ENCODE measurements at regions not wholly inside any gene's neighbourhood (a gene's known extent, or its start where the extent isn't known, plus 50 kb on each side); places are given as distances from the start of the nearest gene placed in this dataset.

DNA sequence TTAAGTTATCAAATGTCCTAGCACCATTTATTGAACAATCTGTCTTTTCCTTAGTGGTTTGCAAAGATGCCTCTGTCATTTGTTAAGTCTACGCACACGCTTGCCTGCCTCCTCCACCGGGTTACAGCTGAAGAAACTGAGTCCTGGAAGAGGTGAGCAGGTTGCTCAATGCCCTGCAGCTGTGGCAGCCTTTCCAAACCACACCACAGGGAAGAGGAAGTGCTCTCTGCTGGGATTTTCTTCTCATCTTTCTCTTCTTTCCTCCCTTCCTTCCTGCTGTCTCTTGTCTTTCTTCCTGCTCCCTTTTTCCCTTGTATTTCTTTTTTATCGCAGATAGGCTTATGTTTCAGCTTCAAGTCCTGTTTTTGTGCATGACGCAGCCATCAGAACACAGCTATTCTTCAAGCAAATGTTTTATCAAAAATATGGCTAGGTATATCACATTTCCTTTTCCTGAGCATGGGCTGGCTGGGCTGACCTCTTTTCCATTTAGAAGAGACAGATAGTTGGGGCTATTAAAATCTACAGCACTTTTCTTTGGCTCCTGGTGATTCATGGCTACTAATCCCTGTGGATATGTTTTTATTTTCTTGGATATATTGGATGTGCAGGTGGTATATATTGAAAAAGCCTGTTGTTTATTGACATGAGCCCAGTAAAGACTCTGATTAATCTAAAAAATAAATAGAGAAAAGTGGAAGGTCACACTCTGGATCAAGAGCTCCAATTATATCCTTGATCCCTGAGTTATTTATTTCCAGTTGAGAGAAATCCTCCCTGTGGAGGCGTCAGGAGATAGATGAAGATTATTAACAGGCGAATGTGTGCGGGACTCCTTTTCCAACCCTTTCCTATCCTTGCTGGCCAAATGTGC is 214.6 kb downstream of the TSN start:
- DNase-seq: no peak

DNA sequence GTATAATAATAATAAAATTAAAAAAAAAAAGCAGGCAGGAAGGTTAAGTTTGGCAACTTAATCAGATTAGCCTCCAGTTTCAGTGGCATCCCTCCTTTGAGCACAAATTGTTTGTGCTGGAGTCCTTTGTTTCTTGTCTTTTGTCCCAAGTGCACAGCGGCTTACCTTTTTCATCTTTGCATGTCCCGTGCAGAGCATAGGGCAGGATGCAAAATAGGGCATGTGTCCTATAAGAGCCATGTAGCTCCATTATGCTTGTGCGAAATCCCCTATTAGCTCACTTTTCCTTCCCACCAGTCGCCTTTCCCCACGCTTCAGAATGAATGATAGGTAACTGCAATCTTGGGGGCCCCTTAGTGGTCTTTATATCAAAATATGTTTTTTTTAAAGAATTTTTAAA is 216.8 kb downstream of the TSN start:
- no peak for DNase-seq

DNA sequence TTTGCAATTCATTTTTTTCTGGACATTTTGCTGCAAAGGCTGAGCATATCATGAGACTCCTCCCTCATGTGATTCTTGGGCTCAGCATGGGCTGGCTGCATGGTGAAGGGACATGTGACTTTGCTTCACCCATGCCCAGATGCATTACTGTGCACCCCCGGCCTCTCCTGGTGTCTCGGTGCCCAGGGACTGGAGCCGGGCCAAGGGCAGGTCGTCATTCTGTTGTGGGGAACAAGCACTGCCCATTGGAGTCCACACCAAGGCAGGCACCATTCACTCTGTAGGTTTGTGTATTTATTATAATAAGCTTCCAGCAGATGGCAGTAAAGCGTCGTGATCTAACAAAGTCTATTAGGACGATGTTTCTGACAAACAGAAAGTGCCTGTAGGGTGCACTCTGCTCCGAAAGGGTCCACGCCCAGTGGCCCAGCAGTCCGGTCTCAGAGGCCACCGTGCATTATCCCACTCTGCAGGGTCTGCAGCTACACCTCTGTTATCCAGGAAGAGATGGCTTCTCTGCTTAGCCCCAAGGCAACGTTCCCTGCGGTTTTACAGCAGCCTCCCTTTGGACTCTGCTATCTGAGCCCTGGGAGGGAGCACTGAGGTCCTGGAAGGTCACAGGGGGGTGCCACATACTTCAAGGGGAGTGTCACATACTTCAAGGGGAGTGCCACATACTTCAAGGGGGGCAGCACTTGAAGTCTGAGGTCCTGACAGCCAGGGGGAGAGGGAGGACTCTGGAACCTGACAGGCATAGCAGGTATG is 219.6 kb downstream of the TSN start:
- no peak for DNase-seq

DNA sequence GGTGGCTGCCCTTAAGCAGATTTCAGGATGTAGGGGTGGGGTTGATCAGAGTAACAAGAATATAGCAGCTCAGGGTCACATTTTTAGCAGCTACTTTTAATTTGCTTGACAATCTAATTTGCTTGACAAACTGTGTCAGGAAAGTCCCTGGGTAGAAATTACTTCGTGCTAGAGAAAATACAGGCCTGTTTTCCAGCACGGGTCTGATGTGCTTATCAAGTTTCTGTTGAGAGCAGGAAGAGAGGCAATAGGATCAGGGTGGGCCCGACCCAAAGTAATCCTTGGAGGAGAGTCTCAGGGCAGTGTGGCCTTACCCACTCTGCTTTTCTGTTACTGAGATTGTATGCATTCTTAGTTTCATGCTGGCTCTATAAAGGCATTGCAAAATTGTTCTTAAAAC is 221.5 kb downstream of the TSN start:
- DNase-seq: no peak

DNA sequence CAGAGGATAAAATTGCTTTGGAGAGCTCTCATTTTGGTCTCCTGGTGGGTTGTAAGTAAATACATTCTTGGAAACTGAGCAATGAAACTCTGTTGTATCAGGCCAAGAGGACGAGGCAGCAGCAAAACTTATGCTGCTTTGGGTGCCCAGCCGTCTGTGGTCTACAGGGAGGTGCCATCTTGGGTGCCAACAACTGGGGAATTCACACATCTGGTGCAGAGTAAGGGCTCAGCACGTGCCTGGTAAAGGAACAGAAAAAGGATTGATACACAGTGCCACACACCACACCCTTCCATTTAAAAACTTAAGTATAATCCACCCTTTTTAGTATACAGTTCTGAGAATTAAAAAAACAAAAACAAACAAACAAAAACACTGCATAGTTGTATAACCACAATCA is 221.9 kb downstream of the TSN start:
- no peak for DNase-seq

DNA sequence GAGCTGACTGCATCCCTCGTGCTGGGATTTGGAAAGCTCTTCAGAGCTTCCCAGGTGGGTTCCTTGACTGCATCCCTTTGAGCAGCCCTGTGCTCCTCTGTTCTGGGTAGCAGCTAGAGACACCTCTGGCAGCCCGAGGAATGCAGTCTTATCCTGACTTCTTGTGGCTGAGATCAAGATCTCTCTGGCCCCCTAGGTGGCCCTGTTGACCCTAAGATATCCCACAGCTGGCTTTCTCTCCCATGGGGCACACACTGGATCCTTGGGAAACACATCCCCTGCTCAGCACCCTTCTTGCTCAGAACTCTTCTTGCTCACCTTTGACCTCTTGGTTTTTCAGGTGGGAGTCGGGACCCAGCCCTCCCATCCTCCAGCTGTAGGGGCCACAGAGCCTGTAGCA is 237.2 kb downstream of the TSN start:
- no peak for DNase-seq

DNA sequence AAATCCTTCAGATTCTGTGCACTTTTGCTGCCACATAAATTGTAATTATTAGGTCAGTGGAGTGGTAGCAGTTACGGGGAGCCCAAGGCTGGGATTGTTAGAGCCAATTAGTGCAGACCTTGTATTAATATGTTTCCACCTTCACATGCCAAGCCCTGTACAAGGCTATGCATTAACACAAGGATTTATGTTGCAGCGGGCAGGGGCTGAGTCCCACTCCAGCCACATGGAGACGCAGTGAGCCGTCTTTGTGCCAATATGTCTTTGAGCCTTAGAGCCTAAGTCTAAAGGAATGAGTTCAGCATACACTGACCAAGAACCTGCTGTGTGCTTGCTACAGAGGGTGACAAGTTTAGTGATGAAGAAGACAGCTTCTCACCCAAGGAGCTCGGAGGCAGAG is 238.2 kb downstream of the TSN start:
- no peak for DNase-seq

DNA sequence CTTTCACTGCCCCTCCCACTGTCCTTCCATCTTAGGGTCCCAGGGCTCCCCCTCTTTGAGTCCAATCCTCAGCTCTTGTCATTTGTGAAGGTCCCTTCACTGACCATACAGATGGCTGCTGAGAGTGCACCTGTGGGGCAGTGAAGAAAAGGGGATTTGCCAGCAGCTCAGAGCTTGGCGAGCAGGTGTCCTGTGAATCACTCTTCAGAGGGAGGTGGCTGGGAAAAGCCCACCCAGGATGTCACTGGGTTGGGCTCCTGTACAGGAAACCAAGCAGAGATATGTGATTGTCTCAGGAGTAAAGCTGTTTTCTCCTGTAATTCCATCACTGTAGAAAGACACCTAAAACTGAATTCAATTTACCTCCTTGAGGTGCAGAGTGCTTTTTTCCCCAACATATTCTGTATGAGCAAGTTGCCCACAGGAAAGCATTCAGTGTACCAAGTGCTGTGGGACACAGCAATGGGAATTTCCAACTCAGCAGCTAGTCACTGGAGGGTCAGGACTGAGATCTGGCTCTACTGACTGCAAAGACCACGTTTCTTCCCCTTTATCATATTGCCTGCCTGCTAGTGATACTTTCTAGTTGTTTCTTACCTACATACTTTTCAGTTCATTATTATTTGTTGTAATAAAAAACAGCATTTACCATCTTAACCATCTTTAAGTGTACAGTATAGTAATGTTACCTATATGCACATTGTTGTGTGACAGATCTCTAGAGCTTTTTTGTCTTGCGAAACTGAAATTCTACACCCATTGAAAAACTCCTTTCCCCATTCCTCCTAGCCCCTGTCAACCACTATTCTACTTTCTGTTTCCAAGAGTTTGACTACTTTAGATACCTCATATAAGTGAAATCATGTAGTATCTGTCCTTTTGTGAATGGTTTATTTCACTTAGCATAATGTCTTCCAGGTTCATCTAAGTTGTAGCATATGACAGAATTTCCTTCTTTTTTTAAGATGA is 239.1 kb downstream of the TSN start:
- no peak for DNase-seq

DNA sequence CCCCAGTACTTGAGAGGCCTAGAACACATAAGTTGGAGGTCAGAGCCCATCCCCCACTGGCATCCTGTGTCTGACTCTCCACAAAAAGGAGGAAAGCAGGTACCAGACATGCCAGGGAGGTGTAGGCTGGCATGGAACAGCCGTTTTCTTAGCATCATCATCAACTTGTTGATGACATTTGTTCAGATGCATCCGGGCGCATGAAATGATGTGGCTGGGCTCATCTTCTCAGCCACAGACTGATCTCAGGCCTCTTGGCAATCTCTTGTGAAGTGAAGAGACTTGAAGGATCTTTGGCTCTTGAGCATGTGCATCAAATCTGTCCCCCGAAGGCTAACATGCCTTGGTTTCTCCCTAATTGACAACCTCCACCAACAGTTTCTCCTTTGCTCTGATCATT is 243.3 kb downstream of the TSN start:
- DNase-seq: no peak

DNA sequence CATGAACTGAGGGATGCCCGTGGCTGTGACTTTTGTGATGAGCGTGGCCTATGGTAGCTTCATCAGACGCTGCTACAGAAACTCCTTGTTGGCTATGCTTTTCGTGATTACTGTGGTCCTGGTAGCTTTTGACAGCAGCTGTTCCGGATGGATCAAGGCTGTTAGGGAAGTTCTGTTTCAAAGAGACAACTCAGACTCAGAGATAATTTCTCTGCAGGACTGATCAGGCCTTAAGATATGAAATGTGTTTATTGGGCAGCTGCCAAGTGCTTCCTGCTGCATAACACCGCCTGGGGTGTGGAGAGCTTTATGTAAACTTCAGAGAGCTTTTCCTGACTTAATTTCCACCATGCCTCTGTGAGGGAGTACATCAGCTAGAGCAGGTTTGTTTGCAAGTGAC is 243.8 kb downstream of the TSN start:
- peak; percentile 1 for DNase-seq

DNA sequence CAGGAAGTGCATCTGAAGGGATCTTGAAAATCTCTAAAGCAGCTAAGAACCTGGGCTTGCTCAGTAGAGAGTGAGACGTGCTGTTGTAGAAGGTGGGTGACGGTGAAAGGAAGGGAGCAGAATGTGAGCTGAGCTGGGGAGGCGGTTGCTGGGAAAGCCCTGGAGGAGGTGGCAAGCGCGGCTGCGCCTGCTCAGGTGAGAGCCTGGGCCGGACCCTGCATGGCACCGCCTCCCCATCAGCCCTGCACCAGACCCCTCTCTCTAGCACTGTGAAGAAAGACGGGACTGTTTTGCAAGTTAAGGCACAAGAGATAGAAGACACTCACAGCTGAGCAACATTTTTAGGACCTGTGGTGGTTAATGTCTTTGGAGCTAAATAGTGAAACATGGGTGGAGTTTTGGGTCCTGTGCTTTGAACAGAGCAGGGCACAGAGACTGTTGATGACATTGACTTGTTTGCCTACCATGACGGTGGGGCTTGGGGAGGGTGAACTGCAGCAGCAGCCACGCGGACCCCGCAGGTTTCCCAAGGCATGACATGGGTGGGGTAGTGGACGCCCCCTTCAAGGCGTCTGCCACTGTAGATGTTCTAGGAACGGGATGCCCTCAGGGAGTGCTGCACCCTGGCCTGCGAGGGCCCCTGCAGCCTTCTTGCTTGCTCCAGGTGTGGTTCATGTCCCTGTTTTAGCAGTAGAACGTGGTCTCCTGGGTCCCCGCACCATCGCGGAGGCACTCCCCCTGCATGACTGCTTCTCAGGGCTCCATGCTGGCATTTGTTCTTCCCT is 245.3 kb downstream of the TSN start:
- no peak for DNase-seq

DNA sequence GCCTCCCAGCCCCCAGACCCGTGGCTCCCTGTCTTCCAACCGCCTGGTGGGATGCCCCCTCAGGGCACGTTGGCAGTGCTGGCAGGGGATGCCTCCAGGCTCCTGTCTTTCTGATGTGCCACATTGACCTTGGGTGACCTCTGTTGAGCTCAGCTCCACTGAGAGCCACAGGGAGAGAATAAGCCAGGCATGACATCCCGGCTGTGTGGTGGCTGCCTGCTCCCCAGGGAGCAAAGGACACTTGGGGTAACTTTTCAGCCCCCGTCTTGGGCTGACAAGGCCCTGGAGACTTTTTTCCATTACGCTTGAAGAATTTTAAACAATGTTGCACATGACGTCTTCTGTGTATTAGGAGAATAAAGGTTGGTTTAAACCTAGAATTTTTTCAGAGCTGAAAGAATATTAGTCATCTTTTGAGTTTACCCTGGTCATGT is 246.0 kb downstream of the TSN start:
- no peak for DNase-seq

DNA sequence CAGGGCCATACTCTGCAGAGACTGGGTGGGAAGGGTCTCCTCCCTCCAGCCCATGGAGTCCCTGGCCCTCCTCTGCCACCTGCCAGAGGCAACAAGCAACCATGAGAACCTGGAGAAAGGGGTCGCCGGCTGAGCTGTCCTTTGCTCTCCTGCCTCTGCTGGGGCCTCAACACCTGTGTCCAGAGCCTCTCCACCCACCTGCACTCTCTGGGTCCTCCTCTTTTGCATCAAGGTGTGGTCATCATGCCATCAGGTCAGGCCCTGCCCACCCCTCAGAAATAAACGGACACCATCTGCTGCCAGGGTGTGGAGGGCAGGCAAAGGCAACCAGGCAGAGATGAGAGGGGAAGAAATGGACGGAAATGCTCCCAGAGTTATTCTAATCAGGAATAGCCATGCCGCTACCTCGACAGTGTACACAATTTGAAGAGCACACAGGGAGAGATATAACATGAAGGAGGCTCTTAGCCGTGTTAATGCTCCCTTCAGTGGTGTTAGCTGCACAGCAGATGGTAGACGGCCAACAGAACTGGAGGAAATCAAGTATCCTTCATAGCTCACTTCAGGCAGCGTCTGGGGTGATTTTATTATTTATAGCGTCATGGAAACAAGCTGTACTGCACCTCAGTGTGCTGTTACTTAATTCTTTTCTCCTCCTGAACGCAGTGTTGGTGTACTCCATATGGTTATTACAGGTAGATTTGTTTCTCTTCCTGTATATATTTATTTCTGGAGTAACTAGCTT is 247.9 kb downstream of the TSN start:
- DNase-seq: peak; percentile 54

DNA sequence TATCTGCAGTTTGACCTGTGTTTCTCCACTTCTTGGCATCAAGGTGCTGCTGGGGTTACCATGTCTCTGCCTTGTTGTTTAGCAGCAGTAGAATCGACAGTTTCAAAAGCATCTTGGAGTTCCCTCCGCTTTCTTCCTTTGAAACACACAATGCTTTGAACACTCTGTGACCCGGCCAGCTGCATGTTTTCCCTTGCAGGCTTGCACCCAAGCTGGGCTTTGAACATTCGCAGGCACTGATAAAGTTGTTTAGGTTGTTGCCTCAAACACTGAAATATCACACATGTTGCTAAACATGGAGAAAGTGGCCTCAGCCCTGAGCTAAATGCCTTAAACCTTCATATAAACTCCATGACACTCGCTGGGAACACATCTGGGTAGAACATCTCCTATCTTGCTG is 251.7 kb downstream of the TSN start:
- no peak for DNase-seq

DNA sequence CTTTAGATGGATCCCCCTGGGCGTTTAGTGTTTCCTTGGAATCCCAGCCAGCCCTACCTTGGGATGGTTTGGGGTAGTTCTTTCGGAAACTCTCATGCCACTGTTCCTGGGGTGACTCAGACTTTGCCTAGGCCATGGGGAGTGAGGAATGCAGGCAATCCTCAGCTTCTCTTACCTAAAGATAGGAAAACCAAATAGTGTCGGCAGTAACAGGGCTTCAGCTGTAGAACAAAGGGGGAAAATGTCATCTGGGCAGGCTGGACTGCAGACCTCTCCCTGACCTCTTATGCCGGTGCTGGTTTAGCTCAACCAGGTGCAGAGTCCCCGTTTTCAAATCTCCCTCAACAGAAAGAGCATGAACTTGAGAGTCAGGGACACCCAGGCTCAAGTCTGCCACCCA is 252.1 kb downstream of the TSN start:
- no peak for DNase-seq

DNA sequence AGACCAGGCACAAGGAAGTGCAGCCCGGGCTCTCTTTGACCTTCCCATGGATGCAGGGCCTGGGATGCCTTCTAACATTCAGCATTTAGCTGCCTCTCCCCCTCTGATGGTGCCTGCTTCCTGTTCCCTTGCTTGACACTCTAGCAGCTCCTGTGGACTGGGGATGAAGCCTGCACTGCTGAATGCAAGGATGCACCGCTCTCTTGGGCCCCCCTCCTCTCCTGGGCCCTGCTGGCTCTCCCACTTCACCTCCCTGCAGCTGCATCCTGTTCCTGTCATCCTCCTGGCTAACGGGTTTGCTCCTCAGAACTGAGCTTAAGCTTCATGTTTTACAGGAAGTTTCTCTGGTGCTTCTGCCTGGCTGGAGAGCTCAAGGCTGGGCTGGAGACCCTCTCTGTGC is 254.1 kb downstream of the TSN start:
- no peak for DNase-seq

DNA sequence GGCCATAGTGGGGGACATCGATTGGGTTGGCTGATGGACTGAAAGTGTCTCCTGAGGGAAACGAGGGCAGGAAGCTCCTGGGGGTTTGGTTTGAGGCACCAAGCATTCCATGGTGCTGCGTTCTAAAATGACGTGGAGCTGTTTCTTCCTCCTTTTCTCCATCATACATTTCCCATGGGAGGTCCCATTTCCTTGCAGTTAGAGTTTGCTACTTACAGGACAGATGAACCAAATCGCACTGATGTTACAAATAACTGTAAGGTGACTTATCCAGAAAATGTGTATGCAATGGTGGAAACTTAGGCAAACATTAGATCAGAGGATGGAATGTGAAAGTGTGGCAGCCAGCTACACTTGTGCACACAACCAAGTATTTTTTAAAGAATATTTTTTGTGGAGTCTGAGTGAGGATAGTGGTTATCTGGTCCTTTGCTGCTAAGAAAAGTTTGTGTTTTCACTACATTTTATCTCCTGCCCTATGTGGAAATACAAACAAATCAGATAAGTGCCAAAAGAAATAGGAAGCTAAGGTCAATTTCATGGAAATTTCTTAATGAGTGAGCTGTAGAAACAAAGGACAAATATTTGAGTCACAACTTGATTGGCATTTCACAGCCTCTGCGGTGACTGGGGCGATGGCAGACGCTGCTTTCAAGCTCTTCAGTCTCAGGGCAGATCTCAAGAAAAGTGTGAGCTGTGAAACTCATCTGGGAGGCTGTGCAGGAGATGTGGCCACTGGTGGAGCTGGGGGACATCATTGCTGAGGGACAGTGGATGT is 256.2 kb downstream of the TSN start:
- DNase-seq: no peak

DNA sequence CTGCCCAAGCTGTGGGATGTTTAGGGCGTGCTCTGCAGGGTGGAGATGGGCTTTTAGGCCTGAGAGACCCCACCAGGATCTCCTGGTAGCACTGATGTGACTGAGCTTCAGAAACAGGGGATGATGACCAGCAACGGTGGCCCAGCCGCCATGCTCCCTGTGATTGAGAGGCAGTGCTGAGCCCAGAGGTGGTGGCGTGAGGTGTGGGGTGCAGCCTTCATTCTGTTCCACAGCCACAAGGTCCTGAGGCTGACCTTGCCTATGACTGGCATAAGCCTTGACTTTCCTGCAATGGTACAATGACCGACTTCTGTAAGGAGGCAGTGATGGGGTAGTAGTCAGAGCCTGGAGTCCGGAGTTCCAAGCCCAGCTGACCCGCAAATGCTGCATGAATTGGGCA is 263.3 kb downstream of the TSN start:
- DNase-seq: no peak

DNA sequence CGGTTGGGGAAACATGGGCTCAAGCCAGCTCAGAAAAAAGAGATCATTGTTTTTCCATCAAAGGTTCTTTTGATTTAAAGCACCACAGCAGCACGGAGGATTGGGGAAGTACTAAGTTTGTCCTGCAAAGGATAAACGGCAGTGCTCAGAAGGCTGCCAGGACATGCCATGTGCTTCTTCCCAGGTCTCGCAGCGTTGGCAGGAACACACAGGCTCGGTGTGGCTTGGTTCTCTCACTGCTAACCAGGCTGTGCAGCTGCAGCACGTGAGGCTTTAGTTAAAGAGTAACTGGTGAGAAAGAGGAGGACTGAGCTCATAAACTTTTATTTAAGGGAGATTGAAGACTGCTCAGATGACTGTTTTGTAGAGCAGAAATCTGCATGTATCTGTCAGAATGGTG is 264.3 kb downstream of the TSN start:
- DNase-seq: no peak

DNA sequence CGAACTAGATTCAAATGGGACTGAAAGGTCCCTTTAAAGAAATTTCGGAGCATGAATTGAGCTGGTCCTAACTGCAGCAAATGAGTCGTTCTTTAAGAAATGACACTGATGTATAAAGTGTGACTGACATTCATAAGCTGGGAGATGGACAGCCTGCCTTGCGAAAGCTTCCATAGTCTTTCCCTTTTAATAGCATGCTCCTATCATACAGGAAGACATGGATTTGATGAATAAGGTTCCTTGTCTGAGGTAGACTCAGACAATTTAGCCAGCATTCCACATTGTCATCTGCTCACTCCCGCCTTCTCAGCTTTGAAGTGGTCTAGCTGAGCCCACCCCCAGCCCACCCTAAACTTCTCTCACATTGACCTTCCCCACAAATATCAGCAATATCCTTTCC is 264.9 kb downstream of the TSN start:
- no peak for DNase-seq

DNA sequence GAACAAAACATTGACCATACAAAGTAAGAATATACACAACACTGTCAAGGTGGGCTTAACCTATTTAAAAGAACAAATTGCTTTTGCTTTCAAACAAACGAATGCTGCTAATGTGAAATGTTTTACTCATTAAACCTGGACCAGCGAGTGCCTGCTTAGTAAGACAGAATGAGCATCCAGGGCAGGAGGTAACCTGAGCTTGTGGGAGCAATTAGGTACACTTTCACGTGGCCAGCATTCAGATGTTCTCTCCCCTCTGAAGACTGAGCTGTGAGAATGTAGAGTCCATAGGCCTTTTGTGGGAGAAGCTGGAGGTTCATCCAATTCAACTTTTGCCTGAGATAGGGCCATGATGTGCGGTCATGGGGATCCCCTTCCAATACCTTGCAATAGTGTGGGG is 266.5 kb downstream of the TSN start:
- DNase-seq: no peak

Data from NCI-H187 treated with DMSO at 0.1 percent for 48 hours (cell line).